VCaP (cell line): ENCODE measurements at regions not wholly inside any gene's neighbourhood (a gene's known extent, or its start where the extent isn't known, plus 50 kb on each side); places are given as distances from the start of the nearest gene placed in this dataset.
"Not testable (repeated sequence)": the region's sequence is repeated elsewhere in the genome, so short reads cannot be mapped to it uniquely, and the experiment has no call there.

Source experiments
- H3K27ac ChIP-seq: fragments of 450-650 bp; 2 replicates; pipeline ENCODE4 v1.5.1; 2017
- CTCF ChIP-seq: fragments of 450-650 bp; conservative IDR thresholded peaks from 2 replicates; pipeline ENCODE4 v1.5.1; 2017; ENCODE audit warnings: mild to moderate bottlenecking, moderate library complexity

GRCh38 chr5:9728261-9728660 lies 98.1 kb upstream of the TAS2R1 start:
- no peak overlapping the region for H3K27ac ChIP-seq
- TF ChIP-seq CTCF = no peak

DNA sequence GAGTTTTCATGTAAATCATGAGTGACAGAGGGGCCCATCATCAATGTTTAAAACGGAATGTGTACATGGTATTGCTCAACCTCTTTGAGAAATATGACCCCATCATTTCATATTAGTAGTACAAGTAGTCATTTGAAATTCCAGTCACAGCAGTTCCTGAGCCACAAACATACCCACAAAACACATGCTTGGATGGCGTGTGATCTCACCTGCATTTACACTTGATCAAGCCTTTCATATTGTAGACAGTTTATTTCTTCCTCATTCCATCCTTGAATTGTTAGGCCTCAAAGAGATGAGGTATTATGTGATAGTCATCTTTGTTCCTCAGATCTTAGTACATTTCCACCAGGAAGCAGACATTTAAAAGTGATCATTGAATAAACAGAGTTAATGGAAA lies 96.8 kb upstream of the TAS2R1 start:
- TF ChIP-seq CTCF = no peak

GRCh38 chr5:9725265-9725664 lies 95.1 kb upstream of the TAS2R1 start:
- not testable (repeated sequence) for H3K27ac ChIP-seq

More for the DNA sequence above, 96.8 kb upstream of the TAS2R1 start:
- no peak overlapping the region for H3K27ac ChIP-seq

DNA sequence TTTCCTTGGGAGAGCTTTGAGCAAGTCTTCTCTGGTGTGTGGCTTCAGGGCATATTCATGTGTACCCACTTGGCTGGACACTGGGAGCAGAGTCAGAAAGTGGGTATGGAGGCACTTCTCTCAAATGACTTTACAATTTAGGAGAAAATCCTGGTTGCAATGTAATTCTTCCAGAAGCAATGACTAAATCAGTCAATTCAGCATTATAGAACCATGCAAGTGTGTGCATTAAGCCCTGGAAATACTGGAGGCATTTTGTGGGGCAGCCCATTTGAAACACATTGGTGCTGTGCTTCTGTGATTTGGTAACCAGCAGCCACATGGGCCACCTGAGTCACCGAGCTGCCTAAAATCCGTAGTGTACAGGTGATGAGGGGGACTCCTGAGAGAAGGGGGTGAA lies 94.6 kb upstream of the TAS2R1 start:
- TF ChIP-seq CTCF = no peak
- no peak overlapping the region for H3K27ac ChIP-seq

GRCh38 chr5:9722601-9723180 lies 92.5 kb upstream of the TAS2R1 start:
- no peak for TF ChIP-seq CTCF
- no peak overlapping the region for H3K27ac ChIP-seq

- TF ChIP-seq CTCF = no peak
- H3K27ac ChIP-seq = no peak overlapping the region
These were observed 91.0 kb upstream of the TAS2R1 start for GRCh38 chr5:9721161-9721560.

- no peak overlapping the region for H3K27ac ChIP-seq
- no peak for TF ChIP-seq CTCF
These were observed 90.2 kb upstream of the TAS2R1 start for GRCh38 chr5:9720361-9720760.

GRCh38 chr5:9716838-9717281 lies 86.7 kb upstream of the TAS2R1 start:
- no peak overlapping the region for H3K27ac ChIP-seq
- no peak for TF ChIP-seq CTCF
